Breast epithelium (tissue), 3 donors: ENCODE measurements at regions not wholly inside any gene's neighbourhood (a gene's known extent, or its start where the extent isn't known, plus 50 kb on each side); places are given as distances from the start of the nearest gene placed in this dataset.

ENCODE experiments used
- POLR2A ChIP-seq: fragments of 450-650 bp; IDR thresholded peaks from one replicate; pipeline ENCODE4 v1.6.1; 2016; ENCODE audit warnings: antibody characterized with exemption, mild to moderate bottlenecking, moderate library complexity
- POLR2AphosphoS5 ChIP-seq, 3 donors: sonication (generic); formaldehyde crosslinking; IDR thresholded peaks; one replicate each; pipeline ENCODE4 v1.6.1; 2017; ENCODE audit warnings: antibody characterized with exemption in 3 of 3
- TF ChIP-seq, protein P1 (sequence below), 3 donors: fragments of 450-650 bp; IDR thresholded peaks; one replicate each; pipeline ENCODE4 v1.5.1; 2016 to 2017; ENCODE audit warnings: antibody characterized with exemption in 3 of 3, mild to moderate bottlenecking in 3 of 3, moderate library complexity in 3 of 3

GRCh38 chr14:65993103-65993502 is 493.1 kb upstream of the CCDC196 start:
- TF ChIP-seq POLR2A (no peak), POLR2AphosphoS5 (IDR thresholded peaks at IDR 0.05) (no peak)
- TF ChIP-seq, protein P1, sequence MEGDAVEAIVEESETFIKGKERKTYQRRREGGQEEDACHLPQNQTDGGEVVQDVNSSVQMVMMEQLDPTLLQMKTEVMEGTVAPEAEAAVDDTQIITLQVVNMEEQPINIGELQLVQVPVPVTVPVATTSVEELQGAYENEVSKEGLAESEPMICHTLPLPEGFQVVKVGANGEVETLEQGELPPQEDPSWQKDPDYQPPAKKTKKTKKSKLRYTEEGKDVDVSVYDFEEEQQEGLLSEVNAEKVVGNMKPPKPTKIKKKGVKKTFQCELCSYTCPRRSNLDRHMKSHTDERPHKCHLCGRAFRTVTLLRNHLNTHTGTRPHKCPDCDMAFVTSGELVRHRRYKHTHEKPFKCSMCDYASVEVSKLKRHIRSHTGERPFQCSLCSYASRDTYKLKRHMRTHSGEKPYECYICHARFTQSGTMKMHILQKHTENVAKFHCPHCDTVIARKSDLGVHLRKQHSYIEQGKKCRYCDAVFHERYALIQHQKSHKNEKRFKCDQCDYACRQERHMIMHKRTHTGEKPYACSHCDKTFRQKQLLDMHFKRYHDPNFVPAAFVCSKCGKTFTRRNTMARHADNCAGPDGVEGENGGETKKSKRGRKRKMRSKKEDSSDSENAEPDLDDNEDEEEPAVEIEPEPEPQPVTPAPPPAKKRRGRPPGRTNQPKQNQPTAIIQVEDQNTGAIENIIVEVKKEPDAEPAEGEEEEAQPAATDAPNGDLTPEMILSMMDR (IDR thresholded peaks at IDR 0.05) = no peak
